ENCODE measurements at regions not wholly inside any gene's neighbourhood (a gene's known extent, or its start where the extent isn't known, plus 50 kb on each side); places are given as distances from the start of the nearest gene placed in this dataset.
"Not testable (repeated sequence)": the region's sequence is repeated elsewhere in the genome, so short reads cannot be mapped to it uniquely, and the experiment has no call there.

DNA sequence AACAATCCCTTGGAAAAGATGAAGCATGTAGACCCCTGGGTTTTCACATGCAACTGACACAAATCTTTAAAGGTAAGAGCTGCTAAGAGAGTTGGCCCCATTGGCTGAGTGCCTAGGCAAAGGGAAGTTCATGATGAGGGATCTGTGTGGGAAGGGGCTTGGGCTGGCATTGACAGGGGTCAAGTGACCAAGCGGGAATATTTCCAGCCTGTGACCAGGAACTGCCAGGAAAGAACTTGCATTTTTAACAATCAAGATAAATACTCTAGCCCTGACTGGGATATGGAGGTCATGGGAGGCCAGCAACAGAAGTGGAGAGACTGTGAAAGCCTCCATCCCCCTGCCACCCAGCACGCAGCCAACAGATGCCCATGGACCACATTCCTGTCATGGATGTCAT is 361.1 kb upstream of the ATP10A start:
- H3K4me2 ChIP-seq = no peak overlapping the region
- no peaks in the 10 kb centered on the region for H3K9me2 ChIP-seq (replicated peaks; ENCODE audit: insufficient read depth)
- no peaks in the 10 kb centered on the region for H4K20me1 ChIP-seq (ENCODE audit: insufficient read depth, poor library complexity, severe bottlenecking)
- 84% methylated on average over 2 of the region's 2 CpGs for WGBS (ENCODE audit: low lambda C conversion rate, missing lambda C conversion rate)
- no peak overlapping the region for H2AFZ ChIP-seq
- H3K4me1 ChIP-seq (ENCODE audit: insufficient read depth) = no peaks in the 10 kb centered on the region
- DNase-seq (ENCODE audit: low spot score) = no peak
- no peaks in the 10 kb centered on the region for H3K9me3 ChIP-seq (ENCODE audit: low read depth)
- H3K4me3 ChIP-seq = no peak overlapping the region
- no peak overlapping the region for H3K27ac ChIP-seq
- no peaks in the 10 kb centered on the region for H3K27me3 ChIP-seq
- TF ChIP-seq, protein P1, sequence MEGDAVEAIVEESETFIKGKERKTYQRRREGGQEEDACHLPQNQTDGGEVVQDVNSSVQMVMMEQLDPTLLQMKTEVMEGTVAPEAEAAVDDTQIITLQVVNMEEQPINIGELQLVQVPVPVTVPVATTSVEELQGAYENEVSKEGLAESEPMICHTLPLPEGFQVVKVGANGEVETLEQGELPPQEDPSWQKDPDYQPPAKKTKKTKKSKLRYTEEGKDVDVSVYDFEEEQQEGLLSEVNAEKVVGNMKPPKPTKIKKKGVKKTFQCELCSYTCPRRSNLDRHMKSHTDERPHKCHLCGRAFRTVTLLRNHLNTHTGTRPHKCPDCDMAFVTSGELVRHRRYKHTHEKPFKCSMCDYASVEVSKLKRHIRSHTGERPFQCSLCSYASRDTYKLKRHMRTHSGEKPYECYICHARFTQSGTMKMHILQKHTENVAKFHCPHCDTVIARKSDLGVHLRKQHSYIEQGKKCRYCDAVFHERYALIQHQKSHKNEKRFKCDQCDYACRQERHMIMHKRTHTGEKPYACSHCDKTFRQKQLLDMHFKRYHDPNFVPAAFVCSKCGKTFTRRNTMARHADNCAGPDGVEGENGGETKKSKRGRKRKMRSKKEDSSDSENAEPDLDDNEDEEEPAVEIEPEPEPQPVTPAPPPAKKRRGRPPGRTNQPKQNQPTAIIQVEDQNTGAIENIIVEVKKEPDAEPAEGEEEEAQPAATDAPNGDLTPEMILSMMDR (IDR thresholded peaks at IDR 0.05; ENCODE audit: poor library complexity) = no peak
- no peak for TF ChIP-seq EZH2 (IDR thresholded peaks at IDR 0.05; ENCODE audit: borderline replicate concordance)
- no peak for TF ChIP-seq EZH2phosphoT487 (IDR thresholded peaks at IDR 0.05; ENCODE audit: low read depth, severe bottlenecking, unreplicated experiment)
- H3K36me3 ChIP-seq (replicated peaks; ENCODE audit: insufficient read depth, low read depth) = no peaks in the 10 kb centered on the region
- no peaks in the 10 kb centered on the region for H3K79me2 ChIP-seq

DNA sequence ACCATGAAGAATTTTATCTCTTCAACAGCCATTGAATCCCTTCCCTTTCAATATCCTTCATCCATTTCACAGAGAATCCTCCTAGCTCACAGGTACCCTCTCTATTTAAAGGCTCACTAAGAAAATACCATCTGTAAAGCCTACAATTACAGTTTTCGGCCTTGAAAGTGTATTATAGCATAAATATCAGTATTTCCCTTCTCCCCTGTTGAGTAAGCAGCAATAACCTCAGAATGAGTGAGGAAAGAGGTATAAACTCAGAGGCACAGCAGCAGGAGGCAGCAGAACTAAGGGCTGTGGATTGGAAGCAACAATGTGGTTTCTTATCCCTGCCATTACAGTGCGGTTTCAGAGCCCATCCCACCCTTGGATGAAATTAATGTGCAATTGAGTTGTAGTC is 360.6 kb upstream of the ATP10A start:
- no peaks in the 10 kb centered on the region for H3K79me2 ChIP-seq
- no peak overlapping the region for H3K27ac ChIP-seq
- H3K27me3 ChIP-seq = no peaks in the 10 kb centered on the region
- no peaks in the 10 kb centered on the region for H3K9me2 ChIP-seq (replicated peaks; ENCODE audit: insufficient read depth)
- H3K36me3 ChIP-seq (replicated peaks; ENCODE audit: insufficient read depth, low read depth) = no peaks in the 10 kb centered on the region
- DNase-seq (ENCODE audit: low spot score) = no peak
- H4K20me1 ChIP-seq (ENCODE audit: insufficient read depth, poor library complexity, severe bottlenecking) = no peaks in the 10 kb centered on the region
- H2AFZ ChIP-seq = no peak overlapping the region
- no peak overlapping the region for H3K4me3 ChIP-seq
- H3K9me3 ChIP-seq (ENCODE audit: low read depth) = no peaks in the 10 kb centered on the region
- TF ChIP-seq EZH2phosphoT487 (IDR thresholded peaks at IDR 0.05; ENCODE audit: low read depth, severe bottlenecking, unreplicated experiment) = no peak
- TF ChIP-seq, protein P1 (IDR thresholded peaks at IDR 0.05; ENCODE audit: poor library complexity) = no peak
- no peak for TF ChIP-seq EZH2 (IDR thresholded peaks at IDR 0.05; ENCODE audit: borderline replicate concordance)
- 82% methylated on average over 2 of the region's 2 CpGs for WGBS (ENCODE audit: low lambda C conversion rate, missing lambda C conversion rate)
- H3K4me1 ChIP-seq (ENCODE audit: insufficient read depth) = no peaks in the 10 kb centered on the region
- no peak overlapping the region for H3K4me2 ChIP-seq

DNA sequence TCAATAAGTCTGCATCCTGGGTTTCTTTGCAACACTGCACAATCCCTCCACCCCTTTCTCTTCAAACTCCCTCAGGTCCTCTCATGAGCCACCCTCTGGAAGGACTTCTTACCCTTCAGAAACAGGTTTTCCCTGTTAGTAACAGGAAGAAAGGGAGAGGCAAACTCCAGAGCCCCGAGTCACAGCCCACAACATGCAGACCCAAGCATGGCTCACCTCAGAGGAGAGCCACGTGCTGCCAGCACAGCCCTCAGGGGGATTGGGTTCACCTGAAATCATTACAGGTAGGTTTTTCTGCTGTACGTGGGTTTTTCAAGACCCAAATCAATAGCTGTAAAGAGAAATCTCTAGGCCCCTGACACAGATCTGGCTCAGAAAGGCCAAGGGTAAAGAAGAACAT is 359.7 kb upstream of the ATP10A start:
- TF ChIP-seq EZH2 (IDR thresholded peaks at IDR 0.05; ENCODE audit: borderline replicate concordance) (no peak), EZH2phosphoT487 (IDR thresholded peaks at IDR 0.05; ENCODE audit: low read depth, severe bottlenecking, unreplicated experiment) (no peak)
- TF ChIP-seq, protein P1 (IDR thresholded peaks at IDR 0.05; ENCODE audit: poor library complexity) = no peak
- Histone ChIP-seq H3K79me2 (no peaks in the 10 kb centered on the region), H3K27me3 (no peaks in the 10 kb centered on the region), H3K9me2 (replicated peaks; ENCODE audit: insufficient read depth) (no peaks in the 10 kb centered on the region), H3K4me1 (ENCODE audit: insufficient read depth) (no peaks in the 10 kb centered on the region), H2AFZ (no peak overlapping the region), H3K4me3 (no peak overlapping the region), H4K20me1 (ENCODE audit: insufficient read depth, poor library complexity, severe bottlenecking) (no peaks in the 10 kb centered on the region), H3K27ac (no peak overlapping the region), H3K9me3 (ENCODE audit: low read depth) (no peaks in the 10 kb centered on the region), H3K36me3 (replicated peaks; ENCODE audit: insufficient read depth, low read depth) (no peaks in the 10 kb centered on the region), H3K4me2 (no peak overlapping the region)
- DNase-seq (ENCODE audit: low spot score) = no peak
- 74% methylated on average over 3 of the region's 3 CpGs for WGBS (ENCODE audit: low lambda C conversion rate, missing lambda C conversion rate)

DNA sequence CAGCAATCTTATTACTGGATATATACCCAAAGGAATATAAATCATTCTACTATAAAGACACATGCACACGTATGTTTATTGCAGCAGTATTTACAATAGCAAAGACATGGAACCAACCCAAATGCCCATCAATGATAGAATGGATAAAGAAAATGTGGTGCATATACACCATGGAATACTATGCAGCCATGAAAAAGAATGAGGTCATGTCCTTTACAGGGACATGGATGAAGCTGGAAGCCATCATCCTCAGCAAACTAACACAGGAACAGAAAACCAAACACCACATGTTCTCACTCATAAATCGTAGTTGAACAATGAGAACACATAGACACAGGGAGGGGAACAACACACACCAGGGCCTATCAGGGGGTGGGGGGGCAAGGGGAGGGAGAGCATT is 353.9 kb upstream of the ATP10A start:
- H2AFZ ChIP-seq; H3K9me2 ChIP-seq (replicated peaks; ENCODE audit: insufficient read depth); H3K36me3 ChIP-seq (replicated peaks; ENCODE audit: insufficient read depth, low read depth); H3K27me3 ChIP-seq; H4K20me1 ChIP-seq (ENCODE audit: insufficient read depth, poor library complexity, severe bottlenecking); H3K27ac ChIP-seq; DNase-seq (ENCODE audit: low spot score); H3K4me3 ChIP-seq; H3K4me2 ChIP-seq; H3K79me2 ChIP-seq; H3K9me3 ChIP-seq (ENCODE audit: low read depth); H3K4me1 ChIP-seq (ENCODE audit: insufficient read depth): not testable (repeated sequence)
- WGBS (ENCODE audit: low lambda C conversion rate, missing lambda C conversion rate) = 85% methylated on average over 2 of the region's 2 CpGs

Data from hepatocyte (in vitro differentiated cells).